ENCODE measurements at regions not wholly inside any gene's neighbourhood (a gene's known extent, or its start where the extent isn't known, plus 50 kb on each side); places are given as distances from the start of the nearest gene placed in this dataset.

DNA sequence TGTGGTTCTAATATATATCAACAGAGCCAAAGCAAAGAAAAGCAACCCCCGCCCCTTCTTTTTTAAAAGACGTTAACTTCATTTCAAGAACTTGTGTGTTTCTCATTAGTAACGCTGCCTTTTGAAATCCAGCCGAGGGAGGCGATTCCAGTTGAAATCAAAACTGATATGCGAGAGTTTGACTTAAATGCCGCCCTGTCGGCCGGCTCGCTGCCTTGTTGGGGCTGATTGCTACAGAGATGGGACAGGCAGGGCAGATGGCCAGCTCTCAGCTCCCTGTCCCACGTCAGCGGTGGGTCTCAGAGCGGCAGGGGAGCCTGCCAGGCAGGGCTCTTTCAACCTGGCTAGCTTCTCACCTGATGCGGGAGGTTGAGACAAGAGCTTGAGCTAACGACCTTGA lies 51.9 kb upstream of the ALX4 start:
- peaks cover 37% of the 10 kb centered on the region for H3K27me3 Mint-ChIP-seq
- no peak overlapping the region for H3K27ac Mint-ChIP-seq
- H3K36me3 ChIP-seq (ENCODE audit: insufficient read depth, low read length): no peaks in the 10 kb centered on the region
- no peak overlapping the region for H3K4me3 ChIP-seq (ENCODE audit: low read length)
- intact Hi-C loops (cut with DNase I, micrococcal nuclease): no loop called here
- CTCF ChIA-PET: no interaction called here
- H3K4me1 Mint-ChIP-seq (ENCODE audit: low read depth): no peaks in the 10 kb centered on the region
- H3K9me3 Mint-ChIP-seq: peaks cover 3% of the 10 kb centered on the region
- no peak overlapping the region for H3K27ac ChIP-seq (ENCODE audit: low read depth in 1 of 2, low read length in 2 of 2)
- POLR2A ChIA-PET: no interaction called here
- no peaks in the 10 kb centered on the region for H3K36me3 Mint-ChIP-seq (ENCODE audit: low read depth)
- peaks cover 6 to 8% of the 10 kb centered on the region in 2 experiments for H3K27me3 ChIP-seq (ENCODE audit: control insufficient read depth in 1 of 2, insufficient read depth in 2 of 2, low read length in 2 of 2)
- no peak for ATAC-seq (ENCODE audit: poor library complexity)
- no peak for DNase-seq
- no peaks in the 10 kb centered on the region for H3K9me3 ChIP-seq (ENCODE audit: control insufficient read depth in 1 of 2, insufficient read depth in 1 of 2, low read length in 2 of 2)
- no peaks in the 10 kb centered on the region for H3K4me1 ChIP-seq (ENCODE audit: insufficient read depth, low read length)
- no peak overlapping the region for H3K4me3 Mint-ChIP-seq
- TF ChIP-seq, protein P1, sequence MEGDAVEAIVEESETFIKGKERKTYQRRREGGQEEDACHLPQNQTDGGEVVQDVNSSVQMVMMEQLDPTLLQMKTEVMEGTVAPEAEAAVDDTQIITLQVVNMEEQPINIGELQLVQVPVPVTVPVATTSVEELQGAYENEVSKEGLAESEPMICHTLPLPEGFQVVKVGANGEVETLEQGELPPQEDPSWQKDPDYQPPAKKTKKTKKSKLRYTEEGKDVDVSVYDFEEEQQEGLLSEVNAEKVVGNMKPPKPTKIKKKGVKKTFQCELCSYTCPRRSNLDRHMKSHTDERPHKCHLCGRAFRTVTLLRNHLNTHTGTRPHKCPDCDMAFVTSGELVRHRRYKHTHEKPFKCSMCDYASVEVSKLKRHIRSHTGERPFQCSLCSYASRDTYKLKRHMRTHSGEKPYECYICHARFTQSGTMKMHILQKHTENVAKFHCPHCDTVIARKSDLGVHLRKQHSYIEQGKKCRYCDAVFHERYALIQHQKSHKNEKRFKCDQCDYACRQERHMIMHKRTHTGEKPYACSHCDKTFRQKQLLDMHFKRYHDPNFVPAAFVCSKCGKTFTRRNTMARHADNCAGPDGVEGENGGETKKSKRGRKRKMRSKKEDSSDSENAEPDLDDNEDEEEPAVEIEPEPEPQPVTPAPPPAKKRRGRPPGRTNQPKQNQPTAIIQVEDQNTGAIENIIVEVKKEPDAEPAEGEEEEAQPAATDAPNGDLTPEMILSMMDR (IDR thresholded peaks at IDR 0.05): no peak

DNA sequence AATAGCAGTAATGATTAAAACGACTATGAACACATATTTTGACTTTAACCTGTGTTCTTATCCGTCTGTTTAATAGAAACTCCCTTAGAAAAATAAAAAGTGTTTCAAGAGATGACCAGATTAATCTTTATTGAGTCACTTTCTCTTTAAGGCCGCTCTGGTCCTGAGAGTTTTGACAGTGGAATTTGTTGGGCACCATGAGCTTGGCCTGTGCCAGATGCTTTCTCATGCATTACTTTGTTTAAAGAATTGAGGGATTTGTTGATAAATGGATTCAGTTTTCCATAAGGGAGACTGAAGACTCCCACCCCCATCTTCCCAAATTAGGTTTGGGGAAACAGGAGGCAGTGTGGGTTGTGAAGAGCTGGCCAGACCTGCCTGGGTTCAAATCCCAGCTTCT lies 53.2 kb upstream of the ALX4 start:
- no peaks in the 10 kb centered on the region for H3K4me1 Mint-ChIP-seq (ENCODE audit: low read depth)
- H3K36me3 Mint-ChIP-seq (ENCODE audit: low read depth): no peaks in the 10 kb centered on the region
- DNase-seq (no peak), ATAC-seq (ENCODE audit: poor library complexity) (no peak)
- H3K27me3 ChIP-seq (ENCODE audit: control insufficient read depth in 1 of 2, insufficient read depth in 2 of 2, low read length in 2 of 2): peaks cover 6 to 8% of the 10 kb centered on the region in 2 experiments
- TF ChIP-seq, protein P1 (IDR thresholded peaks at IDR 0.05): no peak
- H3K27me3 Mint-ChIP-seq: peaks cover 26% of the 10 kb centered on the region
- H3K9me3 ChIP-seq (ENCODE audit: control insufficient read depth in 1 of 2, insufficient read depth in 1 of 2, low read length in 2 of 2): no peaks in the 10 kb centered on the region
- no peak overlapping the region for H3K27ac ChIP-seq (ENCODE audit: low read depth in 1 of 2, low read length in 2 of 2)
- H3K4me3 Mint-ChIP-seq: no peak overlapping the region
- H3K36me3 ChIP-seq (ENCODE audit: insufficient read depth, low read length): no peaks in the 10 kb centered on the region
- intact Hi-C loops (cut with DNase I, micrococcal nuclease): no loop called here
- H3K9me3 Mint-ChIP-seq: peaks cover 3% of the 10 kb centered on the region
- CTCF ChIA-PET: no interaction called here
- no peaks in the 10 kb centered on the region for H3K4me1 ChIP-seq (ENCODE audit: insufficient read depth, low read length)
- no peak overlapping the region for H3K4me3 ChIP-seq (ENCODE audit: low read length)
- POLR2A ChIA-PET: no interaction called here
- H3K27ac Mint-ChIP-seq: no peak overlapping the region

DNA sequence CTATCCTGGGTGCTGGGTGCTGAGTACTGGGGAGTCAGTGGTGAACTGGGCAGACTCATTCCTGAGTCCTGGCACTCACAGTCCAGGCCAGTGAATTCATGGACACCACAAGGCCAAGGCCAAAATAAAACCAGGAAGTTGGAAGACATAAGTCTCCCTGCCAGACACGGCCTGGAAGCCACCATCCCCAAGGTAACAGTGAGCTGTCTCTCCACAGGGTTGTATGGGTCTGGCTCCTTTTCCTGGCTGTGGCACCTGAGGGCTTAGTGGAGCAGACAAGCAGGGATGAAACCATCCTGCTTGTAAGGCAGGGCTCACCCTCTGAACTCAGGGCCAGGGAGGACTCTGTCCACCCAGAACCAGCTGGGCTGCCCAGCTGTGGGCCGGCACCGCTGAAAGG lies 54.7 kb upstream of the ALX4 start:
- ChIA-PET POLR2A (no interaction called here), CTCF (no interaction called here)
- H3K4me3 ChIP-seq (ENCODE audit: low read length): no peak overlapping the region
- no peaks in the 10 kb centered on the region for H3K9me3 ChIP-seq (ENCODE audit: control insufficient read depth in 1 of 2, insufficient read depth in 1 of 2, low read length in 2 of 2)
- Mint-ChIP-seq H3K36me3 (ENCODE audit: low read depth) (no peaks in the 10 kb centered on the region), H3K9me3 (peaks cover 3% of the 10 kb centered on the region), H3K27ac (no peak overlapping the region), H3K4me3 (no peak overlapping the region), H3K27me3 (peaks cover 18% of the 10 kb centered on the region), H3K4me1 (ENCODE audit: low read depth) (no peaks in the 10 kb centered on the region)
- H3K27ac ChIP-seq (ENCODE audit: low read depth in 1 of 2, low read length in 2 of 2): no peak overlapping the region
- TF ChIP-seq, protein P1 (IDR thresholded peaks at IDR 0.05): no peak
- intact Hi-C loops (cut with DNase I, micrococcal nuclease): no loop called here
- H3K36me3 ChIP-seq (ENCODE audit: insufficient read depth, low read length): no peaks in the 10 kb centered on the region
- peaks cover 0 to 5% of the 10 kb centered on the region in 2 experiments for H3K27me3 ChIP-seq (ENCODE audit: control insufficient read depth in 1 of 2, insufficient read depth in 2 of 2, low read length in 2 of 2)
- no peak for ATAC-seq (ENCODE audit: poor library complexity)
- no peaks in the 10 kb centered on the region for H3K4me1 ChIP-seq (ENCODE audit: insufficient read depth, low read length)
- DNase-seq: no peak
